GM21717 (cell line): ENCODE measurements at regions not wholly inside any gene's neighbourhood (a gene's known extent, or its start where the extent isn't known, plus 50 kb on each side); places are given as distances from the start of the nearest gene placed in this dataset.
"Not testable (repeated sequence)": the region's sequence is repeated elsewhere in the genome, so short reads cannot be mapped to it uniquely, and the experiment has no call there.

ENCODE experiments used
- ATAC-seq: cut with Tn5 transposase; IDR thresholded peaks from one replicate; pipeline ENCODE4 v1.9.1; 2021; ENCODE audit warnings: mild to moderate bottlenecking, moderate library complexity; ENCODE audit not compliant: unreplicated experiment

DNA sequence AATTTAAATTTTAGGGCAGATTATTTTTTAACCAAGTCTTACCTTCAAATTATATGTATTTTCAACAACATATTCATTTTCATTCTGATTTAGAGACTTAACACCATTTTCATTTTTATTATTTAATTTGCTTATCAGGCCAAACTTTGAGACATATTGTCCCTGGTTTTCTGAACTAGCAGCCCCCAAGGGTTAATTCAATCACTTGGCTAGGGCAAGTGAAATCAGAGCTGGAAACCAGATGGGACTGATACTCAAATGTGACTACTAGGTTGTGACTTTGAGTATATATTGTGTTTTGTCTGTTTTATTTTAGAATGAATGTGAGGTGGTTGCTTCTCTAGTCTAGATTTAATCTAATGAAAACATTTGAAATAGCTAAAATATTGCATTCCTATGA, 198.9 kb upstream of the PTGFR start:
- ATAC-seq: no peak

GRCh38 chr1:78292361-78292760, 198.4 kb upstream of the PTGFR start:
- no peak for ATAC-seq

DNA sequence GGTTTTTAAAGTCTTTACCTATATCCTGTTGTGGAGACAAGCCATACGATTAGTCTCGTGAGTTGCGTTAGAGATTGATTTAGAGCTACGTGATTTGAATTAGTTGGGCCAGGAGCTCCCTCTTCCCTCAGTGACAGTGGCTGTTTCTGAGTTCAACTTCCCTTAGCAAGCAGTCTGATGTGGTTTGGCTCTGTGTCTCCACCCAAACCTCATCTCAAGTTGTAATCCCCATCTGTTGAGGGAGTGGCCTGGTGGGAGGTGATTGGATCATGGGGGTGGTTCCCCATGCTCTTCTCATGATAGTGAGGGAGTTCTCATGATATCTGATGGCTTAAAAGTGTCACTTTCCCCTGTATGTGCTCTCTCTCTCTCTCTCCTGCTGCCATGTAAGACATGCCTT, 192.9 kb upstream of the PTGFR start:
- no peak for ATAC-seq

DNA sequence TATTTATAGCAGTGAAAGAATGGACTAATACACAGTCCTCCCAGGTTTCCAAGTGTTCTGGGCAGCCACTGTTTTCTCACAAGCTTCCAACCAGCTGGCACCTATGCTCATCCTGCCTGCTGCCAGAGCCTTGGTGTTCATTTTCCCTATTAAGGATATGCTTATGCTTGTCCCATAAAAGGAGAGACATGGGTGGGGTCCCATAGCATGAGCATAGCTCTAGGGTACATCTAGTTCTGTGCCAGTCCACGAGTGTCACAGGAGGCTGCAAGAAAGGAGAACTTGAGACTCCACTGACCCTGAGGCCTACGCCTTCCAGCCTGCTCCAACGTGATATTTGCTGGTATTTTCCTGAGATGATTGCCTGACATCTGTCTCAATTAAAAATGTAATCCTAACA, 192.4 kb upstream of the PTGFR start:
- ATAC-seq: no peak

DNA sequence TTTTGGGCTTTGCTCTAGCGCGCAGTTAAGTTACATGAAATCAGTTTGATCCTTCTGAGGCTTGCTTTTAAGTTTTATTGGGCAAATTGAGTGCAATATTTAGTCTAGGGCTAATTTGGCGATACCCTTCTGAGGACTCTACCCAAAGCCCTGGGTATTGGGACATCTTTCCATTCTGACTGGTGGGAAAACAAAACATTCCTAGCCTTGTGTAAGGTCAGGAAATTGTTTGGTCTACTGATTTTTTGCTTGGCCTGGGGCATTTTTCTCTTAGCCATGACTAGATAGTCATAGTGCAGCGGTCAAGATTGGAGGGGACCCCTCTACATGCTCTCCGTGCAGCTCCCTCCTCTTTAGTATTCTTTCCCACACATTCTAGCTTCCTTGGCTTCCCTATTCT, 189.6 kb upstream of the PTGFR start:
- no peak for ATAC-seq

DNA sequence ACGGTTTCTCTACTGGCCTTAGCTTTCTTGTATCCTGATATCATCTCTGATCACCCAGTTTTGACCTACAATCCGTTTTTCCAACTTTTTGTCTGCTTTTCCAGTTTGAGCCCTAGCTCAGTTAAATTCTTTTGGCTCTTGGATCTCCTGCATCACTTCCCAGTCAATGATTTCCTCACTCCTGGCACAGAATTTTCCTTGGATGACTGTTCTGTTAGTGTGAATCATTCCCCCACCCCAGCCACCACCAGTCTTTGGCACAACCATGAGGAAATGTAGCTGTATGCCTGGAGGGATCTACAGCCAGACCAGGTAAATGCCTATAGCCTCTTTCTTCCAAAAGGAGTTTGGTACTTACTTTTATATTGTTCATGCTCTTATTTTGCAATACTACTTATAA, 187.2 kb upstream of the PTGFR start:
- ATAC-seq: no peak

DNA sequence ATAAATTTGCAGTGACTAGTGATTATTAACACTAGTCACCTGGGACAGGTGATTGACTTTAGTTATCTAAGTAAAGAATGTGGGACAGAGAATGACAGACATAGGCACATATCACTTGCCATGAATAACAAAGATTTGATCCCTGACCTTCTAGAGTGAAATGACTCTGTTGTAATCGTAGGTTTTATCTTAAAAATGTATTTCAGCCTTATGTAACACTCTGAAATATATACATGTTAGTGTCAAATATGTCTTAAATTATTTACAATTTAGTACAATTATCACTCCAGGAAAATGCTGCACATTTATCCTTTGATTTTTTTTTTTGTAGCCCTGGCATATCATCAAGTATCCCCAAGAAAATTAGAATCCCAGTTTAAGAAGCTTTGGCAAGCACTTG, 186.4 kb upstream of the PTGFR start:
- no peak for ATAC-seq

GRCh38 chr1:78304761-78305160, 186.0 kb upstream of the PTGFR start:
- ATAC-seq: no peak

GRCh38 chr1:78310261-78310660, 180.5 kb upstream of the PTGFR start:
- not testable (repeated sequence) for ATAC-seq

DNA sequence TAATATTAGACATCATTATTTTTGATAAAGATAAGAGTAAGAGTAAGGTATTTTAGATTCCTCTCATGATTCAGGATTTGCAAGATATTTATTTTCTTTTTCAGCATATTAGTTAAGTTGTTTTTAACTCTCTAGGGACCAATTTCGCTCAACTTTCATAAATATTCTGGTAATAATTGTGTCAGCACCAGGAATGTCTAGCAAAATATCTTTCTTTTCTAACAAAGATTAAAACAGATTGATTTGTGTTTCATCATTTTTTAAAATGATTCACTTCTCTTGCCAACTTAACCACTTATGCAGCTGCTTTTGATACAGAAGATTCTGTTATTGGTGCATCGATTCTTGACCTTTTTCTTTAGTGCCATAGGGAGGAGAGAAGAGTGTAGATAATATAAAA, 172.8 kb upstream of the PTGFR start:
- ATAC-seq: no peak

DNA sequence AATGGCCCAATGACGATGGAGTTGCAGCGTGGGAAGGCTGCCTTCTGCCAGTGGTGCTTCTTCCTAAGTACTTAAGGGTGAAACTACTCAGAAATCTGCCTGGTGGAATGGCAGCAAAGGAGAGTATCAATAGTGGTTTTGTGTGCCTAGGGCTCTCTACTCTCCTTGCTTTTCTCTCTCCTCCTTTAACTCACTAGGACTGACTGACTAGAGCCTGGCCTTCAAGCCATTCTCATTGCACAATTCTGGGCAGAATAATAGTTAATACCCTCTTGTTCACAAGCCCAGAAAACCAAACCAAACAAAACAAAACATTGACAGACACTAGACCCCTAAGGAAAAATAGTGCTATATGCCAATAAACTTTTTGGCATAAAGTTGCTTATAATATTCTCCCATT, 171.2 kb upstream of the PTGFR start:
- ATAC-seq: no peak

- no peak for ATAC-seq
Observed at GRCh38 chr1:78322928-78323680, 167.7 kb upstream of the PTGFR start.

GRCh38 chr1:78325293-78325692, 165.5 kb upstream of the PTGFR start:
- no peak for ATAC-seq

DNA sequence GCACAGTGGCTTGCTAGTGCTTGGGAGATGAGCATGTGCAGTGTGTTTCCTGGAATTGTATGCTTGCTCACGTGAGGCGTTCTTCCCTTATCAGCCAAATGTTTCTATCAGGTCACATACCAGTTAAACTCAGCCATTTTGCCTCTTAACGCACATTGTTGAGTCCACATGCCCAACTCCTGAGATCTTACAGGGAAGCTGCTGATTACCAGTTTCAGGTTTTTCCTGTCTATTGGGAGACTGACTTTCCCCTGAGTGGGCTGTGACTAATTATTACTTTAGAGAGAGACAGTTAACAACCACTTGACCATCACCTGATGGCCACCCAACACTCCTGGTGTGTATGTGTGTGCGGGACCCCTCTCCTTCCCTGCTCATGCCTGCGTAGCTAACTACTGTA, 161.3 kb upstream of the PTGFR start:
- no peak for ATAC-seq

DNA sequence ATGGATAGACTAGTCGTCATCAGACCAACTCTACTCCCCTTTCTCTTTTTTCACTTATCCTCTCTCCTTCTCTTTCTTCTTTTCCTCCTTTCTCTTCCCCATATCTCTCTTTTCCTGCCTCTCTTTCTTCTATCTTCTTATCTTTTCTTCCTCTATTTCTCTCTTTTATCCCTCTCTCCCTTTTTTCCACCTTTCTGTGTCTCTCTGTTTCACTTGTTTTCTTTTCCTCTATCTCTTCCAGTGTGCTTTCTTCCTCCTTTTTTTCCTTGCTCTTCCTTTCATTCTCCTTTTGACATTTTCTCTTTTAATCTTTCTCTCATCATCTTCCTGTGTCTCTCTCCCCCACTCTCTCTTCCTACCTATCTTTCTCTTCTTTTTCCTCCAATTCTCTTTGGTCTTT, 159.0 kb upstream of the PTGFR start:
- no peak for ATAC-seq

DNA sequence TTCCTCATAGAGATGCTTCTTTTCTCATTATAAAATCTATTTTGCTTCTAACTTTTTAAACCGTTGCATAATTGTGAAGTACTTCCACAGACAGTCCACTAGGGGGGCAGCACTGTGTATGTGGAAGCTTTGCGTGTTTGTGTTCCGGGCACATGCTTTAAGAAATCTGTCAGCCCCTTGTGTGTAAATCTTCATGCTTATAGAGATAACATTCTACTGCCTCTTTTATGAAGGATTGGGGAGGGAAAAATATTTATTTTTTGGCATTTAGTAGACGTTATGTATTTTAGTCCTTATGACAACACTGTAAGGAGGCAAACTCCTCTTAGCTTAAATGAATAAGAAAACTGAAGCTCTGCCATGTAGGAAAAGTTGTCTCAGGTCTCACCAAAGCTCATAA, 157.3 kb upstream of the PTGFR start:
- ATAC-seq: peak; percentile 92

- no peak for ATAC-seq
Observed at GRCh38 chr1:78334114-78334513, 156.7 kb upstream of the PTGFR start.

DNA sequence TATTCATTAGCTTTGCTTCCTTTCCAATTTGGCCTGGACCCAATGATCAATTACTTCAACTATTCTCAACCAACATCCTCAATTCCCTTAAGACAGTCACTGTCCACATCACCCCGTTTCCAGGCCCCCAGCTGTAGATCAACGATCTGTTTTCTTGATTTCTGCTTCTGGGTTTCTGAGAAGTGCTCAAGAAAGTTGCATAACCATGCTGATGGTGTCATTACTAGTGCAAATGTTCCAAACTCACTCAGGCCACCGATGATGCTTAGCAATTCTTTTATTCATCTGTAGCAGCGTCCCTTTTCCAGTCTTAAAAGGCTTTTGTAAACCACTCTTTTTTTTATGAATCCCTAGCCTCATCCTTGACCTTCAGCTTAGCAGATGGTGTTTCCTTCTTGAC, 155.8 kb upstream of the PTGFR start:
- ATAC-seq: no peak

DNA sequence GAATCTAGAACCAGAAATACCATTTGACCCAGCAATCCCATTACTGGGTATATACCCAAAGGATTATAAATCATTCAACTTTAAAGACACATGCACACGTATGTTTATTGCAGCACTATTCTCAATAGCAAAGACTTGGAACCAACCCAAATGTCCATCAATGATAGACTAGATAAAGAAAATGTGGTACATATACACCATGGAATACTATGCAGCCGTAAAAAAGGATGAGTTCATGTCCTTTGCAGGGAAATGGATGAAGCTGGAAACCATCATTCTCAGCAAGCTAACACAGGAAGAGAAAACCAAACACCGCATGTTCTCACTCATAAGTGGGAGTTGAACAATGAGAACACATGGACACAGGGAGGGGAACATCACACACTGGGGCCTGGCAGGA, 154.0 kb upstream of the PTGFR start:
- not testable (repeated sequence) for ATAC-seq

- ATAC-seq: no peak
Observed at GRCh38 chr1:78339490-78339889, 151.3 kb upstream of the PTGFR start.

DNA sequence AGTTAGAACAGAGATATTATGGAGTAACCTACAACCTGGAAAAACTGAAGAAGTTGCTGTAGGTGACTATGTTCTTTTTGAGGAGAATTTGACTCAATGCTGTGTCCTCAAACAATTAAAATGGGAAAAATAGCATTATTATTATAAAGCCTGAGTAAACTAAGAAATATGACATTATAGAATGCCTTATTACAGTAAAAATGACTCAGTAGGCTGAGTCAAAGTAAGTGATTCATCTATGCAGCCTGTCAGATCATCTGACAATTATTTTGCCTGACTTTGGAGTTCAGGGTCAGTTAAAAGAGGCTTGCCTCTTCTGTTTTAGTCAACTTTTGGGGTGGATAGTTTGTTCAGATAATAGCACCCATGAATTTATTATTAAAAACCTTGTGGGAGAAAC, 150.8 kb upstream of the PTGFR start:
- ATAC-seq: no peak

DNA sequence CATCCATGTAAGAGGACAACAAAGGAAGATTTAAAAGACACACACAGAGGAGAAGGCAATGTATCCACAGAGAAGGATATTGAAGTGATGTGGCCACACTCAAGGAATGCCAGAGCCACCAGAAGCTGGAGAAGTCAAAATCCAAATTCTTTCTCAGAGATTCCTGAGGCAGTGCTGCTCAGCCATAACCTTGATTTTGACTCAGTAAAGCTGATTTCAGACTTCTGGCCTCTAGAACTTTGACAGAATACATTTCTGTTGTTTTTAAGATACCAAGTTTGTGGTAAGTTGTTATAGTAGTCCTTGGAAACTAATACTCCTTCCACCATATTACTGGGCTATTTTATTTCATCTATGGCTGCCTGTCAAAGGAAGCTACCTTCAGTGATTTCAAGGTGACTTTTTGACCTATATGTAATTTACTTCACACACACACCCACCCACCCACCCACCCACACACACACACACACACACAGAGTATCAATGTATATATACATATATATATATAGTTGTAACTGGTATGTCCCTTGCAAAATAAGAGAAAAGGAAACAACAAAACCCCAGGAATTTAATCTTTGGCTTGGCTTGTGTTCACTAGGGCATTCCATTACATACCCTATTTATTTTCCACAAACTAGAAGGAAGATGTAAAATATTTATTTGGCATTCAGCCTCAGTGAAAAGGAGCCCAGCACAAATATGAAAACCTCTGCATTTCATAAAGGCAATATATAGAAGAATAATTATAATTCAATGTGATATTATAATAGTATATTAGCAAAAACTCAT, 142.1 kb upstream of the PTGFR start:
- no peak for ATAC-seq
